Activated CD4-positive, alpha-beta T cell treated with anti-CD3 and anti-CD28 coated beads, Interleukin-2, amount 10 ng/mL, durations not matched to agents 7 days and 5 days (primary cell): ENCODE measurements at regions not wholly inside any gene's neighbourhood (a gene's known extent, or its start where the extent isn't known, plus 50 kb on each side); places are given as distances from the start of the nearest gene placed in this dataset.
"Not testable (repeated sequence)": the region's sequence is repeated elsewhere in the genome, so short reads cannot be mapped to it uniquely, and the experiment has no call there.

Source experiments
- CTCF ChIA-PET: fragments of 350-600 bp; sonication (Branson Sonifier 250); formaldehyde crosslinking; loops from one replicate; lab custom pipeline; 2021; ENCODE audit warnings: antibody characterized with exemption; lab: Charles Lee
- POLR2A ChIA-PET: fragments of 350-600 bp; sonication (Branson Sonifier 250); formaldehyde crosslinking; loops from one replicate; lab custom pipeline; 2021; ENCODE audit warnings: antibody characterized with exemption; lab: Charles Lee
- DNase-seq: peaks from one replicate; pipeline ENCODE4 v3.0.0-alpha.2; 2020
- H3K27ac Mint-ChIP-seq: one replicate; pipeline ENCODE4 v1.8.0; 2021; ENCODE audit warnings: mild to moderate bottlenecking, moderate library complexity, mixed read lengths
- H3K27me3 Mint-ChIP-seq: one replicate; pipeline ENCODE4 v1.8.0; 2021; ENCODE audit warnings: mixed read lengths
- H3K36me3 Mint-ChIP-seq: one replicate; pipeline ENCODE4 v1.8.0; 2021; ENCODE audit warnings: low read depth, mixed read lengths
- H3K4me1 Mint-ChIP-seq: one replicate; pipeline ENCODE4 v1.8.0; 2021; ENCODE audit warnings: mixed read lengths
- H3K4me3 Mint-ChIP-seq: one replicate; pipeline ENCODE4 v1.8.0; 2021; ENCODE audit warnings: mild to moderate bottlenecking, moderate library complexity, mixed read lengths
- H3K9me3 Mint-ChIP-seq: one replicate; pipeline ENCODE4 v1.8.0; 2021; ENCODE audit warnings: mixed read lengths

- Mint-ChIP-seq H3K27ac (peak overlapping the region; percentile 2), H3K27me3 (no peaks in the 10 kb centered on the region), H3K4me1 (peaks cover 12% of the 10 kb centered on the region), H3K4me3 (no peak overlapping the region), H3K9me3 (no peaks in the 10 kb centered on the region), H3K36me3 (peaks cover 16% of the 10 kb centered on the region)
- no peak for DNase-seq
- ChIA-PET POLR2A (no interaction called here), CTCF (interaction anchor here (0.6 to 1.2 kb wide), 7 partner anchors 10 to 1671 kb away, joined by 3 to 5 read pairs (median 3); no protein-coding TSS in a partner anchor)
These were observed 50.2 kb downstream of the RAD54L2 start for GRCh38 chr3:51588724-51589123.

GRCh38 chr3:51591231-51591630, 52.7 kb downstream of the RAD54L2 start:
- ChIA-PET CTCF (no interaction called here), POLR2A (no interaction called here)
- Mint-ChIP-seq H3K9me3 (no peaks in the 10 kb centered on the region), H3K4me1 (peaks cover 12% of the 10 kb centered on the region), H3K4me3 (no peak overlapping the region), H3K36me3 (peaks cover 28% of the 10 kb centered on the region), H3K27ac (no peak overlapping the region), H3K27me3 (no peaks in the 10 kb centered on the region)
- DNase-seq: no peak

- POLR2A ChIA-PET: interaction anchor here (0.6 kb wide), 1 partner anchor 48 kb away, joined by 3 read pairs; no protein-coding TSS in a partner anchor
- H3K9me3 Mint-ChIP-seq: no peaks in the 10 kb centered on the region
- peaks cover 3% of the 10 kb centered on the region for H3K4me1 Mint-ChIP-seq
- CTCF ChIA-PET: interaction anchor here (1.2 kb wide), 1 partner anchor 140 kb away, joined by 3 read pairs; no protein-coding TSS in a partner anchor
- peaks cover 24% of the 10 kb centered on the region for H3K36me3 Mint-ChIP-seq
- H3K27ac Mint-ChIP-seq: no peak overlapping the region
- no peak overlapping the region for H3K4me3 Mint-ChIP-seq
- DNase-seq: no peak
- no peaks in the 10 kb centered on the region for H3K27me3 Mint-ChIP-seq
These were observed 55.2 kb downstream of the RAD54L2 start for GRCh38 chr3:51593697-51594096.

GRCh38 chr3:51599638-51600037, 61.1 kb downstream of the RAD54L2 start:
- H3K27me3 Mint-ChIP-seq, DNase-seq, H3K4me3 Mint-ChIP-seq, POLR2A ChIA-PET, H3K4me1 Mint-ChIP-seq, H3K27ac Mint-ChIP-seq, H3K9me3 Mint-ChIP-seq: not testable (repeated sequence)
- peaks cover 11% of the 10 kb centered on the region for H3K36me3 Mint-ChIP-seq
- CTCF ChIA-PET: interaction anchor here (0.6 to 0.9 kb wide), 4 partner anchors 17 to 91 kb away, joined by 3 to 5 read pairs (median 4); no protein-coding TSS in a partner anchor

GRCh38 chr3:51604212-51604611, 65.7 kb downstream of the RAD54L2 start:
- no peak overlapping the region for H3K27ac Mint-ChIP-seq
- POLR2A ChIA-PET: no interaction called here
- no peaks in the 10 kb centered on the region for H3K27me3 Mint-ChIP-seq
- H3K4me3 Mint-ChIP-seq: no peak overlapping the region
- CTCF ChIA-PET: interaction anchor here (0.6 to 2.2 kb wide), 3 partner anchors 49 to 148 kb away, joined by 3 to 5 read pairs (median 3); no protein-coding TSS in a partner anchor
- peaks cover 14% of the 10 kb centered on the region for H3K36me3 Mint-ChIP-seq
- peaks cover 16% of the 10 kb centered on the region for H3K4me1 Mint-ChIP-seq
- H3K9me3 Mint-ChIP-seq: no peaks in the 10 kb centered on the region
- no peak for DNase-seq

- no peak overlapping the region for H3K27ac Mint-ChIP-seq
- H3K9me3 Mint-ChIP-seq: no peaks in the 10 kb centered on the region
- ChIA-PET POLR2A (no interaction called here), CTCF (interaction anchor here (2.2 kb wide), 1 partner anchor 76 kb away, joined by 5 read pairs; no protein-coding TSS in a partner anchor)
- peaks cover 18% of the 10 kb centered on the region for H3K4me1 Mint-ChIP-seq
- H3K27me3 Mint-ChIP-seq: no peaks in the 10 kb centered on the region
- H3K4me3 Mint-ChIP-seq: no peak overlapping the region
- no peak for DNase-seq
- peaks cover 15% of the 10 kb centered on the region for H3K36me3 Mint-ChIP-seq
These were observed 65.1 kb upstream of the TEX264 start for GRCh38 chr3:51605938-51606337.

- H3K27ac Mint-ChIP-seq, H3K4me3 Mint-ChIP-seq, H3K27me3 Mint-ChIP-seq, POLR2A ChIA-PET, CTCF ChIA-PET, H3K9me3 Mint-ChIP-seq, DNase-seq: not testable (repeated sequence)
- peaks cover 18% of the 10 kb centered on the region for H3K4me1 Mint-ChIP-seq
- peaks cover 15% of the 10 kb centered on the region for H3K36me3 Mint-ChIP-seq
These were observed 64.2 kb upstream of the TEX264 start for GRCh38 chr3:51606871-51607270.

- peaks cover 15% of the 10 kb centered on the region for H3K36me3 Mint-ChIP-seq
- H3K9me3 Mint-ChIP-seq, H3K4me3 Mint-ChIP-seq, H3K27me3 Mint-ChIP-seq, POLR2A ChIA-PET, H3K27ac Mint-ChIP-seq, DNase-seq: not testable (repeated sequence)
- peaks cover 18% of the 10 kb centered on the region for H3K4me1 Mint-ChIP-seq
- CTCF ChIA-PET: interaction anchor here (0.6 kb wide), 1 partner anchor 19 kb away, joined by 4 read pairs; no protein-coding TSS in a partner anchor
These were observed 63.3 kb upstream of the TEX264 start for GRCh38 chr3:51607591-51608325.

- no peak for DNase-seq
- no peak overlapping the region for H3K4me3 Mint-ChIP-seq
- peaks cover 12% of the 10 kb centered on the region for H3K36me3 Mint-ChIP-seq
- H3K4me1 Mint-ChIP-seq: peaks cover 10% of the 10 kb centered on the region
- ChIA-PET POLR2A (no interaction called here), CTCF (interaction anchor here (0.5 to 0.7 kb wide), 2 partner anchors 19 to 81 kb away, joined by 3 read pairs; no protein-coding TSS in a partner anchor)
- no peak overlapping the region for H3K27ac Mint-ChIP-seq
- H3K27me3 Mint-ChIP-seq: no peaks in the 10 kb centered on the region
- H3K9me3 Mint-ChIP-seq: no peaks in the 10 kb centered on the region
These were observed 60.3 kb upstream of the TEX264 start for GRCh38 chr3:51610708-51611107.

GRCh38 chr3:51617597-51617996, 53.5 kb upstream of the TEX264 start:
- no peaks in the 10 kb centered on the region for H3K9me3 Mint-ChIP-seq

GRCh38 chr3:51618038-51618437, 53.0 kb upstream of the TEX264 start:
- H3K4me1 Mint-ChIP-seq, H3K27ac Mint-ChIP-seq, H3K27me3 Mint-ChIP-seq, H3K36me3 Mint-ChIP-seq, POLR2A ChIA-PET, H3K9me3 Mint-ChIP-seq, DNase-seq, H3K4me3 Mint-ChIP-seq: not testable (repeated sequence)
- CTCF ChIA-PET: interaction anchor here (0.7 kb wide), 1 partner anchor 33 kb away, joined by 3 read pairs; no protein-coding TSS in a partner anchor

More at GRCh38 chr3:51617597-51617996, 53.5 kb upstream of the TEX264 start:
- ChIA-PET CTCF (no interaction called here), POLR2A (no interaction called here)
- no peaks in the 10 kb centered on the region for H3K27me3 Mint-ChIP-seq
- no peak for DNase-seq
- no peaks in the 10 kb centered on the region for H3K36me3 Mint-ChIP-seq
- H3K27ac Mint-ChIP-seq: no peak overlapping the region
- H3K4me1 Mint-ChIP-seq: no peaks in the 10 kb centered on the region
- no peak overlapping the region for H3K4me3 Mint-ChIP-seq

GRCh38 chr3:51618496-51618895, 52.6 kb upstream of the TEX264 start:
- H3K4me1 Mint-ChIP-seq: no peaks in the 10 kb centered on the region
- no peak overlapping the region for H3K4me3 Mint-ChIP-seq
- H3K9me3 Mint-ChIP-seq: no peaks in the 10 kb centered on the region
- no peak for DNase-seq
- H3K36me3 Mint-ChIP-seq: no peaks in the 10 kb centered on the region
- no peak overlapping the region for H3K27ac Mint-ChIP-seq
- no peaks in the 10 kb centered on the region for H3K27me3 Mint-ChIP-seq
- ChIA-PET POLR2A (no interaction called here), CTCF (interaction anchor here (0.6 to 1.1 kb wide), 3 partner anchors 8 to 744 kb away, joined by 3 read pairs; no protein-coding TSS in a partner anchor)

GRCh38 chr3:51619983-51620382, 51.1 kb upstream of the TEX264 start:
- ChIA-PET CTCF (no interaction called here), POLR2A (no interaction called here)
- DNase-seq: no peak
- no peaks in the 10 kb centered on the region for H3K4me1 Mint-ChIP-seq
- H3K27me3 Mint-ChIP-seq: no peaks in the 10 kb centered on the region
- no peak overlapping the region for H3K4me3 Mint-ChIP-seq
- no peaks in the 10 kb centered on the region for H3K9me3 Mint-ChIP-seq
- no peaks in the 10 kb centered on the region for H3K36me3 Mint-ChIP-seq
- no peak overlapping the region for H3K27ac Mint-ChIP-seq
